GM23338 (cell line): ENCODE measurements at regions not wholly inside any gene's neighbourhood (a gene's known extent, or its start where the extent isn't known, plus 50 kb on each side); places are given as distances from the start of the nearest gene placed in this dataset.

ENCODE experiments used
- ATAC-seq: fragments of 200-7000 bp; cut with Tn5 transposase; 3 replicates; pipeline ENCODE4 v1.9.1; 2020
- DNase-seq: peaks from one replicate; pipeline ENCODE4 v3.0.0-alpha.2; 2015; ENCODE audit warnings: low spot score
- H2AFZ ChIP-seq: fragments of 200-600 bp; sonication (generic); 2 replicates; pipeline ENCODE4 v1.8.0; 2016; ENCODE audit warnings: antibody characterized with exemption, mild to moderate bottlenecking, moderate library complexity
- H3F3A ChIP-seq: fragments of 200-600 bp; sonication (generic); replicated peaks from 2 replicates; pipeline ENCODE4 v1.8.0; 2017; ENCODE audit warnings: antibody characterized with exemption, mixed run types, low read depth
- H3K27ac ChIP-seq: fragments of 200-600 bp; sonication (generic); 2 replicates; pipeline ENCODE4 v1.6.1; 2016; ENCODE audit warnings: low read depth
- H3K27me3 ChIP-seq: fragments of 200-600 bp; sonication (generic); 2 replicates; pipeline ENCODE4 v1.8.0; 2016; ENCODE audit warnings: mild to moderate bottlenecking, mixed run types, moderate library complexity; ENCODE audit not compliant: insufficient read depth
- H3K36me3 ChIP-seq: fragments of 200-600 bp; sonication (generic); 2 replicates; pipeline ENCODE4 v1.8.0; 2016; ENCODE audit warnings: mild to moderate bottlenecking; ENCODE audit not compliant: insufficient read depth
- H3K4me1 ChIP-seq: fragments of 200-600 bp; sonication (generic); 2 replicates; pipeline ENCODE4 v1.8.0; 2016; ENCODE audit warnings: mild to moderate bottlenecking, moderate library complexity; ENCODE audit not compliant: insufficient read depth
- H3K4me2 ChIP-seq: fragments of 200-600 bp; sonication (generic); 2 replicates; pipeline ENCODE4 v1.7.1; 2017; ENCODE audit warnings: mixed run types
- H3K4me3 ChIP-seq: fragments of 200-600 bp; sonication (generic); 2 replicates; pipeline ENCODE4 v1.6.1; 2016; ENCODE audit warnings: mixed run types
- H3K79me2 ChIP-seq: fragments of 200-600 bp; sonication (generic); replicated peaks from 2 replicates; pipeline ENCODE4 v1.8.0; 2017; ENCODE audit warnings: mild to moderate bottlenecking; ENCODE audit not compliant: insufficient read depth
- H3K9me2 ChIP-seq: fragments of 200-600 bp; sonication (generic); 2 replicates; pipeline ENCODE4 v1.8.0; 2017; ENCODE audit not compliant: insufficient read depth
- H4K20me1 ChIP-seq: fragments of 200-600 bp; sonication (generic); replicated peaks from 2 replicates; pipeline ENCODE4 v1.8.0; 2017; ENCODE audit warnings: mild to moderate bottlenecking; ENCODE audit not compliant: insufficient read depth
- H3K27ac Mint-ChIP-seq: 2 replicates; pipeline ENCODE4 v1.8.0; 2020; ENCODE audit warnings: inconsistent platforms, mild to moderate bottlenecking, moderate library complexity, mixed read lengths
- H3K27me3 Mint-ChIP-seq: 3 replicates; pipeline ENCODE4 v1.8.0; 2022; ENCODE audit warnings: low read depth, mild to moderate bottlenecking, moderate library complexity, mixed read lengths, inconsistent platforms; ENCODE audit not compliant: insufficient read depth, poor library complexity
- H3K36me3 Mint-ChIP-seq: 3 replicates; pipeline ENCODE4 v1.8.0; 2021; ENCODE audit warnings: low read depth, mild to moderate bottlenecking, inconsistent platforms, moderate library complexity, mixed read lengths
- H3K4me1 Mint-ChIP-seq: 3 replicates; pipeline ENCODE4 v1.8.0; 2020; ENCODE audit warnings: mild to moderate bottlenecking, inconsistent platforms, mixed read lengths
- H3K4me3 Mint-ChIP-seq: 3 replicates; pipeline ENCODE4 v1.8.0; 2021; ENCODE audit warnings: moderate library complexity, mild to moderate bottlenecking, inconsistent platforms, mixed read lengths
- H3K9me3 Mint-ChIP-seq: 3 replicates; pipeline ENCODE4 v1.8.0; 2020; ENCODE audit warnings: moderate library complexity, mild to moderate bottlenecking, inconsistent platforms, mixed read lengths
- JUNB ChIP-seq: IDR thresholded peaks from one replicate; pipeline ENCODE4 v1.6.1; 2016; ENCODE audit warnings: antibody characterized with exemption; ENCODE audit not compliant: unreplicated experiment
- NANOG ChIP-seq: IDR thresholded peaks from 2 replicates; pipeline ENCODE4 v1.6.1; 2016; ENCODE audit warnings: antibody characterized with exemption, borderline replicate concordance
- ZNF331 ChIP-seq: fragments of 250-450 bp; sonication (Bioruptor Pico); IDR thresholded peaks from 2 replicates; pipeline ENCODE4 v1.5.0; 2020; ENCODE audit warnings: low read depth, mild to moderate bottlenecking, moderate library complexity
- TF ChIP-seq, protein P1 (sequence below), 2 experiments: fragments of 200-600 bp in 1 of 2; sonication (generic) in 1 of 2; conservative IDR thresholded peaks; 2 replicates each; pipeline versions ENCODE4 v1.5.1 to v1.6.1; 2016 to 2017; ENCODE audit warnings: antibody characterized with exemption in 2 of 2, low read depth in 2 of 2, mild to moderate bottlenecking in 2 of 2, moderate library complexity in 1 of 2
- TF ChIP-seq, protein P2 (sequence below): fragments of 250-450 bp; sonication (Bioruptor Pico); IDR thresholded peaks from 2 replicates; pipeline ENCODE4 v1.5.0; 2020; ENCODE audit warnings: mild to moderate bottlenecking, moderate library complexity

DNA sequence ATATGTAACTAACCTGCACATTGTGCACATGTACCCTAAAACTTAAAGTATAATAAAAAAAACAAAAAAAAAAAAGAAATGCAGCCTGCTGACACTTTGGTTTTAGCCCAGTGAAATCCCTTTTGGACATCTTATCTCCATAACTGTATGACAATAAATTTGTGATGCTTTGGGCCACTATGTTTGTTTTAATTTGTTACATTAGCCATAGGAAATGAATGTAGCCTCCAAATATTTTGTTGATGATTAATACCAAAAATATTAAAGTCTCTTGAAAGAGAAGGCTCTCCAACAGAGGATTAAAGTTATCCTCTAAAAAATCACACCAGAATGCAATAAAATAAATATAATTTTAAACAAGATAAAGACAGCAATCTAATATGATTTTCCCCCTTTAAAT, 852.7 kb upstream of the SLIT2 start:
- Mint-ChIP-seq H3K36me3 (peaks cover 2% of the 10 kb centered on the region; the same call in 1 of the 3 replicates), H3K4me1 (peaks cover 3% of the 10 kb centered on the region), H3K27ac (no peak overlapping the region), H3K9me3 (peaks cover 3% of the 10 kb centered on the region; the same call in 1 of the 3 replicates), H3K4me3 (no peak overlapping the region), H3K27me3 (peaks cover 4% of the 10 kb centered on the region)
- Histone ChIP-seq H3K9me2 (no peaks in the 10 kb centered on the region), H3K4me3 (no peak overlapping the region), H3K27ac (no peak overlapping the region), H3K27me3 (no peaks in the 10 kb centered on the region), H2AFZ (no peak overlapping the region), H3K4me1 (peaks cover 4% of the 10 kb centered on the region; the same call in 1 of the 2 replicates), H3K79me2 (no peaks in the 10 kb centered on the region), H3F3A (no peaks in the 10 kb centered on the region), H3K4me2 (no peak overlapping the region), H3K36me3 (no peaks in the 10 kb centered on the region), H4K20me1 (no peaks in the 10 kb centered on the region)
- no peak for DNase-seq
- TF ChIP-seq, protein P1, sequence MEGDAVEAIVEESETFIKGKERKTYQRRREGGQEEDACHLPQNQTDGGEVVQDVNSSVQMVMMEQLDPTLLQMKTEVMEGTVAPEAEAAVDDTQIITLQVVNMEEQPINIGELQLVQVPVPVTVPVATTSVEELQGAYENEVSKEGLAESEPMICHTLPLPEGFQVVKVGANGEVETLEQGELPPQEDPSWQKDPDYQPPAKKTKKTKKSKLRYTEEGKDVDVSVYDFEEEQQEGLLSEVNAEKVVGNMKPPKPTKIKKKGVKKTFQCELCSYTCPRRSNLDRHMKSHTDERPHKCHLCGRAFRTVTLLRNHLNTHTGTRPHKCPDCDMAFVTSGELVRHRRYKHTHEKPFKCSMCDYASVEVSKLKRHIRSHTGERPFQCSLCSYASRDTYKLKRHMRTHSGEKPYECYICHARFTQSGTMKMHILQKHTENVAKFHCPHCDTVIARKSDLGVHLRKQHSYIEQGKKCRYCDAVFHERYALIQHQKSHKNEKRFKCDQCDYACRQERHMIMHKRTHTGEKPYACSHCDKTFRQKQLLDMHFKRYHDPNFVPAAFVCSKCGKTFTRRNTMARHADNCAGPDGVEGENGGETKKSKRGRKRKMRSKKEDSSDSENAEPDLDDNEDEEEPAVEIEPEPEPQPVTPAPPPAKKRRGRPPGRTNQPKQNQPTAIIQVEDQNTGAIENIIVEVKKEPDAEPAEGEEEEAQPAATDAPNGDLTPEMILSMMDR (conservative IDR thresholded peaks at IDR 0.05; ENCODE audit: low read depth in 2 of 2), result no peak
- TF ChIP-seq ZNF331, result no peak
- no peak for TF ChIP-seq NANOG
- TF ChIP-seq, protein P2, sequence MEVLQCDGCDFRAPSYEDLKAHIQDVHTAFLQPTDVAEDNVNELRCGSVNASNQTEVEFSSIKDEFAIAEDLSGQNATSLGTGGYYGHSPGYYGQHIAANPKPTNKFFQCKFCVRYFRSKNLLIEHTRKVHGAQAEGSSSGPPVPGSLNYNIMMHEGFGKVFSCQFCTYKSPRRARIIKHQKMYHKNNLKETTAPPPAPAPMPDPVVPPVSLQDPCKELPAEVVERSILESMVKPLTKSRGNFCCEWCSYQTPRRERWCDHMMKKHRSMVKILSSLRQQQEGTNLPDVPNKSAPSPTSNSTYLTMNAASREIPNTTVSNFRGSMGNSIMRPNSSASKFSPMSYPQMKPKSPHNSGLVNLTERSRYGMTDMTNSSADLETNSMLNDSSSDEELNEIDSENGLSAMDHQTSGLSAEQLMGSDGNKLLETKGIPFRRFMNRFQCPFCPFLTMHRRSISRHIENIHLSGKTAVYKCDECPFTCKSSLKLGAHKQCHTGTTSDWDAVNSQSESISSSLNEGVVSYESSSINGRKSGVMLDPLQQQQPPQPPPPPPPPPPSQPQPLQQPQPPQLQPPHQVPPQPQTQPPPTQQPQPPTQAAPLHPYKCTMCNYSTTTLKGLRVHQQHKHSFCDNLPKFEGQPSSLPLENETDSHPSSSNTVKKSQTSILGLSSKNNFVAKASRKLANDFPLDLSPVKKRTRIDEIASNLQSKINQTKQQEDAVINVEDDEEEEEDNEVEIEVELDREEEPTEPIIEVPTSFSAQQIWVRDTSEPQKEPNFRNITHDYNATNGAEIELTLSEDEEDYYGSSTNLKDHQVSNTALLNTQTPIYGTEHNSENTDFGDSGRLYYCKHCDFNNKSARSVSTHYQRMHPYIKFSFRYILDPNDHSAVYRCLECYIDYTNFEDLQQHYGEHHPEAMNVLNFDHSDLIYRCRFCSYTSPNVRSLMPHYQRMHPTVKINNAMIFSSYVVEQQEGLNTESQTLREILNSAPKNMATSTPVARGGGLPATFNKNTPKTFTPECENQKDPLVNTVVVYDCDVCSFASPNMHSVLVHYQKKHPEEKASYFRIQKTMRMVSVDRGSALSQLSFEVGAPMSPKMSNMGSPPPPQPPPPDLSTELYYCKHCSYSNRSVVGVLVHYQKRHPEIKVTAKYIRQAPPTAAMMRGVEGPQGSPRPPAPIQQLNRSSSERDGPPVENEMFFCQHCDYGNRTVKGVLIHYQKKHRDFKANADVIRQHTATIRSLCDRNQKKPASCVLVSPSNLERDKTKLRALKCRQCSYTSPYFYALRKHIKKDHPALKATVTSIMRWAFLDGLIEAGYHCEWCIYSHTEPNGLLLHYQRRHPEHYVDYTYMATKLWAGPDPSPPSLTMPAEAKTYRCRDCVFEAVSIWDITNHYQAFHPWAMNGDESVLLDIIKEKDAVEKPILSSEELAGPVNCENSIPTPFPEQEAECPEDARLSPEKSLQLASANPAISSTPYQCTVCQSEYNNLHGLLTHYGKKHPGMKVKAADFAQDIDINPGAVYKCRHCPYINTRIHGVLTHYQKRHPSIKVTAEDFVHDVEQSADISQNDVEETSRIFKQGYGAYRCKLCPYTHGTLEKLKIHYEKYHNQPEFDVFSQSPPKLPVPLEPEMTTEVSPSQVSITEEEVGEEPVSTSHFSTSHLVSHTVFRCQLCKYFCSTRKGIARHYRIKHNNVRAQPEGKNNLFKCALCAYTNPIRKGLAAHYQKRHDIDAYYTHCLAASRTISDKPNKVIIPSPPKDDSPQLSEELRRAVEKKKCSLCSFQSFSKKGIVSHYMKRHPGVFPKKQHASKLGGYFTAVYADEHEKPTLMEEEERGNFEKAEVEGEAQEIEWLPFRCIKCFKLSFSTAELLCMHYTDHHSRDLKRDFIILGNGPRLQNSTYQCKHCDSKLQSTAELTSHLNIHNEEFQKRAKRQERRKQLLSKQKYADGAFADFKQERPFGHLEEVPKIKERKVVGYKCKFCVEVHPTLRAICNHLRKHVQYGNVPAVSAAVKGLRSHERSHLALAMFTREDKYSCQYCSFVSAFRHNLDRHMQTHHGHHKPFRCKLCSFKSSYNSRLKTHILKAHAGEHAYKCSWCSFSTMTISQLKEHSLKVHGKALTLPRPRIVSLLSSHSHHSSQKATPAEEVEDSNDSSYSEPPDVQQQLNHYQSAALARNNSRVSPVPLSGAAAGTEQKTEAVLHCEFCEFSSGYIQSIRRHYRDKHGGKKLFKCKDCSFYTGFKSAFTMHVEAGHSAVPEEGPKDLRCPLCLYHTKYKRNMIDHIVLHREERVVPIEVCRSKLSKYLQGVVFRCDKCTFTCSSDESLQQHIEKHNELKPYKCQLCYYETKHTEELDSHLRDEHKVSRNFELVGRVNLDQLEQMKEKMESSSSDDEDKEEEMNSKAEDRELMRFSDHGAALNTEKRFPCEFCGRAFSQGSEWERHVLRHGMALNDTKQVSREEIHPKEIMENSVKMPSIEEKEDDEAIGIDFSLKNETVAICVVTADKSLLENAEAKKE, result no peak
- no peak for TF ChIP-seq JUNB
- no peak for ATAC-seq
